Embryonic facial prominence (tissue), 1 donor: ENCODE measurements at regions not wholly inside any gene's neighbourhood (a gene's known extent, or its start where the extent isn't known, plus 50 kb on each side); places are given as distances from the start of the nearest gene placed in this dataset.

Experiments
- DNase-seq: peaks from one replicate; pipeline ENCODE4 v3.0.0-alpha.2; 2016; ENCODE audit errors: extremely low spot score

- no peak for DNase-seq
Measured at GRCh38 chr1:163656095-163656759, 334.5 kb downstream of the NUF2 start.

GRCh38 chr1:163657719-163658118 lies 336.0 kb downstream of the NUF2 start:
- DNase-seq = no peak

GRCh38 chr1:163661391-163661790 lies 339.6 kb downstream of the NUF2 start:
- DNase-seq = no peak

- no peak for DNase-seq
Measured at GRCh38 chr1:163664671-163665335, 343.0 kb downstream of the NUF2 start.

DNA sequence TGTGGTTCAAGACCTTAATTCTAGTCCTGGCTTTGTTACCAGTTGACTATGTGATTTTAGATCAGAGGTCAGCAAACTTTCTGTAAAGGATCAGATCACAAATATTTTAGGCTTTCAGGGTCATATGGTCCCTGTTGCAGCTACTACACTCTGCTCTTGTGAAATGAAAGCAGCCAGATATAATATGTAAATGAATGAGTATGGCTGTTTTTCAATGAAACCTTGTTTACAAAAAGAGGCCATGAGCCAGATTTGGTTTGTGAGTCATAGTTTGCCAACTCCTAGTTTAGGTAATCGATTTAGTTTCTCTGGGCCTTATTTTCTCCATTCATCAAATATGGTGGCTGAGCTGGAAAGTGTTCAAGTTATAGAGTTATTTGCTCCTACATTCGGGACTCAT lies 346.7 kb downstream of the NUF2 start:
- no peak for DNase-seq

GRCh38 chr1:163670989-163671757 lies 349.4 kb downstream of the NUF2 start:
- no peak for DNase-seq

DNA sequence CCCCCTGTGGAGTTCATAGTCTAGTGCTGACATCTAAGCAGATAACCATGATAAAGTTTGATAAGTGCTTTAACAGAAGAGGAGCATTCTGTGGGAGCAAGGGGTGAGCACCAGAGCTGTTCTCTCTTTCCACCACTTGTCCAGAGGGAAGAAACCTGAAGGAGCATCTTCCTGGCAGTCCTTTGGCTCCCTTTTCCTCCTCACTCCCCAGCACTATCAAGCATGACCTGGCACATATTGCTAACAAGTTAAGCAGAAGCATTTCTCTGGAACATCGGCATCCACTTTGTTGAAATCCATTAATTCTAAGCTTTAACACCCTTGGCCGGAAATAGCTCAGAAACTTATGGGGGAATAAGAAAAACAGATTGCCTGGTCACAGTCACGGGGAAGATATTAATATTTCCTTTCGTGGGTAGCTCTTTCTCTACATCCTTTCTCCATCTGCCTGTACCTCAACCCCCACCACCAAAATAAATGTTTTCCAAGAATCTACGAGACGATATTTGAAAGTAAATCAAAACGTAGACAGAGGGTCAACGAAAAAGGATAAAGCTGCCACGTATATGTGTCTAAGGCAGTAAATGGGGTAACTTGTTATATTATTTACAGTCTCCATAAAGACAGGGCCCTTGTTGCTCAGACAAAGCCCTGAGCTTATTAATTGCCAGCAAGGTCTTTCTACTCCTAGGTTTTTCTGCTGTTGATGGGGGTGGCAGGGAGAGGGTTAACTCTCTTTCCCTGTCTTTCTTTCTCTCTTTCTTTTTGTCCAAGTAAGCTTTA lies 351.4 kb downstream of the NUF2 start:
- no peak for DNase-seq

DNA sequence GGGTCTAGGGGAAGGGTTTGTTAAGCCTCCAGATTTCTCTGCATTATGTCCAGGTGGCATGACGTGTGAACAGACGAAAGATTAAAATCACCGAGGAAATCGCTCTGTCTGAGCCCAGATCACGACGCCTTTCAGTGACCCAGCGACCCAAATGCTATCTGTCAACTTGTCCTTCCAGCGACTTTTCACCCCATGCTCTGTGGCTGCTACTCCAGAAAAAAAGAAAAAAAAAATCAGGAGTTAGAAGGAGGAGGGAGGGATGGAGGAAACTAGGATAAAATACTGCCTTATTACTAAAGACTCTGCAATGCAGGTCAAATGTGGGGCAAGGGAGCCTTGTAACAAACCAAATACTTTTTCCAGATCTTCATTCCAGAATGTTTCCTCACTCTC lies 352.0 kb downstream of the NUF2 start:
- DNase-seq = no peak

GRCh38 chr1:163674236-163674635 lies 352.5 kb downstream of the NUF2 start:
- DNase-seq = no peak

DNA sequence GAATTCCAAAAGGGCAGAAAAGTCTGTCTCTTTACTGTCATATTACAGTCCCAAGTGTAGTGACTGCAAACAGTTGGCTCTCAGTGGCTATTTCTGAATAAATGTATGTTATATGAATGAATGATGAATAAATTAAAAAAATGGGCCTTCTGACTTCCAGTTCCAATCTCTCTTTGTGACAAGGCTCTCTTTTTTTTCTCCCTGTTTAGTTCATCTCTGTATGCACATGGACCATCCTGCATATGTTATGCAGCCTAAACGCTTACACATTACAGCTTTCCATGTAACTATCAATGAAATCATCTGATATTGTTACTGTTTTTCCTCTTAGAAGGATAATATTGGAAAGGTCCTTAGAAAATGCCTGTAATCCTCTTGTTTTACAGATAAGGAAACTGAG lies 363.0 kb downstream of the NUF2 start:
- no peak for DNase-seq

- DNase-seq = no peak
Measured at GRCh38 chr1:163692266-163692665, 370.5 kb downstream of the NUF2 start.

GRCh38 chr1:163697137-163697536 lies 375.4 kb downstream of the NUF2 start:
- no peak for DNase-seq

DNA sequence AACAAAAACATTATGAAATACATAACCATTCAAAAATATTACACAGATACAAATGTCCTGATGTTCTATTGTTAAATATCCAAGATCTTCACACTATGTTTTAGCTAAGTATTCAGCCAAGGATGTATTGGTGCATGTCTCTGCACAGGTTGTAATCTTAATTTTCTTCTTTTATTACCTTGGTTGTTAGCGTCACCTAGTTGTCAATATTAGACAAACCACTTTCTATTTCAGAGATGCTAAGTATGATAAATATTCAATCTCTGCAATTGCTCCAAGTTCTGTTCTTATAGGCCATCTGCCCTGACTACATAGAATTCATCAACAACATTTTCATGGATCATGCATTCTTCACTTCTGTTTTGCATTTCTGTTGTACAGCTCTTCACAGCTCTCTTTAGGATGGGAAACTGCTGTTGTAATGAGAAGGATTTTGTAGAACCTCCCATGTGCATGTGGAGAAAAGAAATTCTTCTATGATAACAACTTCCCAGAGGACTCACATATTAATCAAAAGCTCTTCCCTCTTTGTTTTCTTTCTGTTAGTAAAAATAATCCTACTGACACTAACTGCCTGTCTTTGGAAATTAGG lies 380.1 kb downstream of the NUF2 start:
- DNase-seq = no peak

DNA sequence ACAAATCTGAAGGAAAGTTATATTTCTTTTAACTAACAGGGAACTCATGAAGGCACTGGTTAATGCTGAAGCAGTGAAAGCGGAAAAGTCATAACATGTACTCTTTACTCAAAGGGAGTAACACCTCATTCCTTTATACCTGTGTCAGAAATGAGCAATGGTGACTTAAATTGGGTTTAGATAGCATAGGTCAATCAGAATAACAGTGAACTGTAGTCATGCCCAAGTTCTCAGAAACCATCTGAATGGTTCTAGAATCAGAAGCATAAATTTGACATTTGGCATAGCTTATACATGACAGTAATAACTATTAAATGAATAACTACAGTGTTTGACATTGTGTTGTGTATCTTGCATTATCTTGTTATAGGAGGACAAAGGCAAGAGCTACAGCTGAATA lies 382.0 kb downstream of the NUF2 start:
- no peak for DNase-seq

GRCh38 chr1:163706915-163707314 lies 385.2 kb downstream of the NUF2 start:
- no peak for DNase-seq

DNA sequence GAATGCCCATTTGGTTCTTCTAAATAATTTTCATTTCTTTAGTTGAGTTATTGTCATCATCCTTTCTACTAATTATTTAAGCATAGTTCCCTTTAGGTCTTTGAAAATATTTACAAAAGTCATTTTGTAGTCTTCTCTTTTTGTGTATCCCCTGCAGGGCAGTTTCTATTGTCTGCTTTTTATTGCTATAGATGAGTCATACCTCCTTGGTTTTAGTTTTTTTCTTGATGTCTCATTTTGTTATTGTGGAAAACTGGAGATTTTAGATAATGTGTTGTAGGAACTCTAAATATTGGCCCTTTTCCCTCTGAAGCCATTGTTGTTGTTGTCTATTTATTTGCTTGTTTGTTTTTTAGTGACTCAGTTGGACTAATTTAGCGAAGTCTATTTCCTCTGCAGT lies 387.9 kb downstream of the NUF2 start:
- no peak for DNase-seq

DNA sequence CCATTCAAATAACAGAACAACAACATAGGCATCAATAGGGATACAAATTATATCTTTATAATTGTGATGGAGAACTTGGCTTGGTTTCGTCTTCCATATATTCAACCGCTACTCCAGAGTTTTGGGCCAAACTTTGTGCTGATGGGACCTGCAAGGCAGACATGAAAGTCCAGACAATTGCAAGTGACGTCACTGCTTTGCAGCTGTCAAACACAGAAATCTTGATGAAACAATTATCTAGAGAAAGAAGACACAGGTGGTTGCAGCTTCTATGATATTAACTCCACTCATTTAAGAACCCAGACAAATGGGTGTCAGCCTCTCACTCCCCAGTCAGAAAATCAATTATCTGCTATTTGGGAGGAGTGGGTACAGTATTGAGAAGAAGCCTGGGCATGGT lies 390.6 kb downstream of the NUF2 start:
- DNase-seq = no peak

DNA sequence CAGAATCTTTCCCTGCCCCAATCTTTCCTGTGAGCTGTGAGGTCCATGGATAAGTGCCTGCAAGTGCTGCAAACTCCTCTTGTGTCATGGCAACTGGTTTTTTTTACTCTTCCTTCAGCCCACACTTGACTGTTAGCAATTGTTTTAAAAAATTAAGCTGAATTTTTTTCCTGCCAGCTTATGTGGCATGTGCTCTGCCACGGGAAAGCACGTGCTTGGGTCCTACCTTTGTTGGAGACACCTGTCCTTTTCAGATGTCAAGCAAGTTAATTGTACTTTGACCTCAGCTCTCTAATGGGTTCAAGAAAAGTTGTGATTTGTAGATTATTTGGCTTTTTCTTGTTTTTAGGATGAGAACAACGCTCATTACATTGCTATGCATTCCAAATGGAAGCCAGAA lies 398.5 kb downstream of the NUF2 start:
- no peak for DNase-seq

DNA sequence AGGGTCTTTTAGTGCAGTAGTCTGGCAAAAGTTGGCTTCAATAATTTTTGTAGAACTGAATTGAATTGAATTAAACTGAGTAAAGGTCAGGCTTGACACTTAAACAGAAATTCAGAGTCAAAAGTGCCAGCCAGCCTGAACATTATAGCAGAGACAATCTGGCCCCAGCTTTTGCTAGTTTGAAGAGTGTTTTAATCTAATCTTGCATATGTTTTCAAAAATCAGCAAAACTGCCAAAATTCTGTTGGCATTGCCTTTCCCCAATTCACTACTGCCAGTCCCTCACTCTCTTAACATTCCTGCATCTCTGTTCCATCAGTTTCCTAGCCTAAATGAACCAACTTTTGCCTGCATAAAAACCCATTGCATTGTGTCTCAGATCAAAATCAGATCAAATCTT lies 403.8 kb downstream of the NUF2 start:
- DNase-seq = no peak

DNA sequence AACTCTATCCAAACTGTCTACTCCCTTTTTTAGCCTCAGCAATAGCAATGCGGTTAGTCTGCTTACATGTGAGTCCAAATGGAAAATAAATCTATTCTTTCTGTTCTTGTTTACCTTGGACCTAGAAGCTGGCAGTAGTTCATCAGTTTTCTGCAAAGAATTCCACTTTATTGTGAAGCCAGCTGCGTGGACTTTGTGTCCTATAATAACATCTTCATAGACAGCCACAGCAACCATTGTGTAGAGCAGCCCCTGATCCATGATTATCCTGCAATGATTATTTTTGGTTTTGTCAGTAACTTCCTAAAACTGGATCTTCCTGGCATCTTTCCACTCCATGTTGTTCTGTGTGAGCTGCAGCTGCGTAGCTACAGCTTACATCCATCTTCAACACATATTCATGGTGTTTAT lies 408.7 kb downstream of the NUF2 start:
- peak; percentile 22 for DNase-seq

- no peak for DNase-seq
Measured at GRCh38 chr1:163737261-163737660, 415.5 kb downstream of the NUF2 start.
